SK-N-SH treated with all-trans-retinoic acid at 6 μM for 48 hours (cell line): ENCODE measurements at regions not wholly inside any gene's neighbourhood (a gene's known extent, or its start where the extent isn't known, plus 50 kb on each side); places are given as distances from the start of the nearest gene placed in this dataset.

ENCODE experiments used
- ATAC-seq: fragments of 200-7000 bp; cut with Tn5 transposase; 3 replicates; pipeline ENCODE4 v1.9.1; 2020; ENCODE audit warnings: mild to moderate bottlenecking, moderate library complexity
- CSRNP3 ChIP-seq: fragments of 250-450 bp; sonication (Bioruptor Pico); IDR thresholded peaks from 2 replicates; pipeline ENCODE4 v1.5.1; 2021; ENCODE audit warnings: mild to moderate bottlenecking, moderate library complexity
- ESRRG ChIP-seq: fragments of 250-450 bp; sonication (Bioruptor Pico); IDR thresholded peaks from 2 replicates; pipeline ENCODE4 v1.6.1; 2021; ENCODE audit warnings: mild to moderate bottlenecking
- ISL1 ChIP-seq: fragments of 250-450 bp; sonication (Bioruptor Pico); IDR thresholded peaks from 2 replicates; pipeline ENCODE4 v2.1.2; 2022; ENCODE audit warnings: mild to moderate bottlenecking, moderate library complexity
- RARB ChIP-seq: fragments of 250-450 bp; sonication (Bioruptor Pico); IDR thresholded peaks from 2 replicates; pipeline ENCODE4 v1.8.0; 2021; ENCODE audit warnings: mild to moderate bottlenecking, moderate library complexity
- ZFP3 ChIP-seq: fragments of 250-450 bp; sonication (Bioruptor Pico); IDR thresholded peaks from 2 replicates; pipeline ENCODE4 v1.5.0; 2020; ENCODE audit warnings: mild to moderate bottlenecking, moderate library complexity

GRCh38 chr5:111562561-111562960 lies 50.2 kb upstream of the STARD4 start:
- no peak for TF ChIP-seq CSRNP3 (CRISPR knock-in tag)
- no peak for TF ChIP-seq ZFP3 (CRISPR knock-in tag)
- no peak for TF ChIP-seq ESRRG
- TF ChIP-seq ISL1 (CRISPR knock-in tag): no peak
- no peak for TF ChIP-seq RARB (CRISPR knock-in tag)
- no peak for ATAC-seq
